Erythroblast (primary cell): ENCODE measurements at regions not wholly inside any gene's neighbourhood (a gene's known extent, or its start where the extent isn't known, plus 50 kb on each side); places are given as distances from the start of the nearest gene placed in this dataset.

Experiments
- GATA1 ChIP-seq: IDR thresholded peaks from 2 replicates; pipeline ENCODE4 v1.6.1; 2011; ENCODE audit warnings: low read depth, mild to moderate bottlenecking, control low read depth, low read length, moderate library complexity
- POLR2A ChIP-seq: IDR thresholded peaks from 2 replicates; pipeline ENCODE4 v1.6.1; 2011; ENCODE audit warnings: mild to moderate bottlenecking, low read length

DNA sequence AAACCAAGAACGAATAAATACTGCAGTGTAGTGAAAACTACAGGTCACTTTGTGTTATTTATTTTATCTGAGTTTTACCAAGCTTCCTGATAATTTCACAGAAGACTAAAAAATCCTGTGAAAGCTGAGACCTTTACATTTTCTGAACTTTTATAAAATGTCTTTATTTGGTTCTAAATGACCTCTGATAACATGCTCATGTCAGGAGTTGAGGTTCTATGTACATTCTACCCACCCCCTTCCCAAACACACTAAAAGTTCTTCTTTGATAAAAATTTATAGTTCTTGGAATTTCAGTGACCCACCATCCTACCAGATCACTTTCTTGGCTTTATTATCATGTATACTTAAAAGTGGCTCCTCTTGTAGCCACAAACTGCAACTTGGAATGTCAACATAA is 463.1 kb downstream of the PIK3C3 start:
- TF ChIP-seq POLR2A (no peak), GATA1 (no peak)
